Activated CD8-positive, alpha-beta T cell treated with anti-CD3 and anti-CD28 coated beads, Interleukin-2, amount 10 ng/mL, durations not matched to agents 7 days and 5 days (primary cell): ENCODE measurements at regions not wholly inside any gene's neighbourhood (a gene's known extent, or its start where the extent isn't known, plus 50 kb on each side); places are given as distances from the start of the nearest gene placed in this dataset.

Source experiments
- ATAC-seq: fragments of 150-1000 bp; cut with Tn5 transposase; one replicate; pipeline ENCODE4 v1.10.0; 2021; ENCODE audit warnings: moderate library complexity
- CTCF ChIA-PET: fragments of 350-600 bp; sonication (Branson Sonifier 250); formaldehyde crosslinking; loops from one replicate; lab custom pipeline; 2021; ENCODE audit warnings: antibody characterized with exemption; lab: Charles Lee
- POLR2A ChIA-PET: fragments of 350-600 bp; sonication (Branson Sonifier 250); formaldehyde crosslinking; loops from one replicate; lab custom pipeline; 2021; ENCODE audit warnings: antibody characterized with exemption; lab: Charles Lee
- DNase-seq: peaks from one replicate; pipeline ENCODE4 v3.0.0-alpha.2; 2020
- H3K27ac Mint-ChIP-seq: one replicate; pipeline ENCODE4 v1.8.0; 2021; ENCODE audit warnings: mild to moderate bottlenecking, mixed read lengths
- H3K27me3 Mint-ChIP-seq: one replicate; pipeline ENCODE4 v1.8.0; 2021; ENCODE audit warnings: low read depth, mixed read lengths
- H3K36me3 Mint-ChIP-seq: one replicate; pipeline ENCODE4 v1.8.0; 2021; ENCODE audit warnings: low read depth, mixed read lengths
- H3K4me1 Mint-ChIP-seq: one replicate; pipeline ENCODE4 v1.8.0; 2021; ENCODE audit warnings: low read depth, mixed read lengths
- H3K4me3 Mint-ChIP-seq: one replicate; pipeline ENCODE4 v1.8.0; 2021; ENCODE audit warnings: mild to moderate bottlenecking, mixed read lengths
- H3K9me3 Mint-ChIP-seq: one replicate; pipeline ENCODE4 v1.8.0; 2022; ENCODE audit warnings: mixed read lengths; ENCODE audit not compliant: insufficient read depth

DNA sequence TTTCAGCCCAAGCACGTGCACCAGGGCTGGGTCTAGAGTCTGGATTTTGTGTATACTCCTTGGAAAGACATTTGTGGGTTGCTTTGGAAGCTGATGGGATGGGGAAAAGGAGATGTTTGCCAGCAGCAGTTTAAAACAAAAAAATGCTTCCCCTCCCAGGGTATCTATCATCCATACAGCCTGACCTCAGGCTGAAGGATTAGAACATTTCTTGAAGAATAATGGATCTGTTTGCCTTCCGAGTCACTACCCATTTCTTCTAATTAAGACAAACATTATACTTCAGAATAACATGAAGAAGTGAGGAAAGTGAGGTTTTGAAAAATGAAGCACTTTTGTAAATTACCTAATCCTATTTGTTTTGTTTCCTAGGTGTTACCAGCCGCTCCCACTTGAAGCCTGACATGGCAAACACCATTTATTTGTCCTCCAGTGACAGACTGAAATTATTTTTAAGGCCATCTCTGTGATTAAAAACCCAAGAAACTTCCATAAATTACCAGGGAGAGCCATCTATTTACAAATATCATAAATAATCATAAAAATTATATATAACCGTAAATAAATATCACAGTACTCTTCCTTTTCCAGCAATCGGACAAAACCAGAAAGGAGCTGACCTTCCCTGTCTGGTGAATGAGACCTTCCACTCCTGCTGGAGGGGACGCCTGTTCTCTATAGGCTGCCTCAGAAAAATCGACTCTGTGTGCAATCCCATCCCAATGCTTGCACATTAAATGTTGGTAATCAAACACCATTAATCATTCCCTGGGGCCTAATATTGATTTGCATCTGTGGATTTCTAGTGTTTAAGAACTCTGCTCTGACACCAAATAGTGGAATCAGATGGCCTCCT is 106.8 kb downstream of the C1D start:
- no peak overlapping the region for H3K4me3 Mint-ChIP-seq
- no peak overlapping the region for H3K27ac Mint-ChIP-seq
- DNase-seq (no peak), ATAC-seq (no peak)
- no peaks in the 10 kb centered on the region for H3K4me1 Mint-ChIP-seq
- no peaks in the 10 kb centered on the region for H3K9me3 Mint-ChIP-seq
- ChIA-PET CTCF (no interaction called here), POLR2A (no interaction called here)
- no peaks in the 10 kb centered on the region for H3K27me3 Mint-ChIP-seq
- H3K36me3 Mint-ChIP-seq = no peaks in the 10 kb centered on the region

DNA sequence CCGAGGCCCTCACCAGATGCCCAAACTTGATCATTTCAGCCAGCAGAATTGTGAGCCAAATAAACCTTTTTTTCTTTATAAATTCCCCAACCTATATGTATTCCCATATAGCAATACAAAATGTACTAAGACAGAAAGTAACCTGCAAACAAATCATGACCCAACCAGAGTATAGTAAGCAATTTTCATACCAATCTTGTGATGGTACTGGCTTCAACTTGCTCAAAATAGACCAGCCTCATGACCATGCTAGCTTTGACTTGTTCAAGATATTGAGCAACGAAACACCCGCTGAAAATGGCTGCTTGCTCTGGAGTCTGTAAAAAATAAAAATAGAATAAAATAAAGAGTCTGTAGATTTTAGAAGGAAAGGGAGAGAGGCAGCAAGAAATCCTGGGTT is 97.6 kb downstream of the C1D start:
- no peak overlapping the region for H3K4me3 Mint-ChIP-seq
- no peaks in the 10 kb centered on the region for H3K9me3 Mint-ChIP-seq
- no peak for DNase-seq
- no peaks in the 10 kb centered on the region for H3K36me3 Mint-ChIP-seq
- ATAC-seq = no peak
- H3K4me1 Mint-ChIP-seq = no peaks in the 10 kb centered on the region
- ChIA-PET POLR2A (no interaction called here), CTCF (no interaction called here)
- H3K27ac Mint-ChIP-seq = no peak overlapping the region
- H3K27me3 Mint-ChIP-seq = peaks cover 2% of the 10 kb centered on the region

DNA sequence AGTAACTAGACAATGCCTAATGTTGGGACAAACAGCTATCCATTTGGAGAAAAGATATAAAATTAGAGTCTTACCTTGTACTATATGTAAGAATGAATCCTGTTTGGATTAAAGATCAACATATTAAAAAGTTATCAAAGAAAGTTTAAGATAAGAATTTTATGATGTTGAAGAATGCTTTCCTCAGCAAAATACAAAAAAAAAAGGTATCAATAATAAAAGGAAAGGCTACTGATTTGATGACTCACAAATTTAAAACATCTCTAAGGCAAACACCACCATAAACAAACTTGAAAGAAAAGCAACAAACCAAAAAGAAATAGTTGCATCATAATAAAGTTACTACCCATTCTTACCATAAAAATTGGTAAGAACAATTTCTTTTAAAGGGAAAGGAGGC is 92.7 kb downstream of the C1D start:
- no peaks in the 10 kb centered on the region for H3K36me3 Mint-ChIP-seq

DNA sequence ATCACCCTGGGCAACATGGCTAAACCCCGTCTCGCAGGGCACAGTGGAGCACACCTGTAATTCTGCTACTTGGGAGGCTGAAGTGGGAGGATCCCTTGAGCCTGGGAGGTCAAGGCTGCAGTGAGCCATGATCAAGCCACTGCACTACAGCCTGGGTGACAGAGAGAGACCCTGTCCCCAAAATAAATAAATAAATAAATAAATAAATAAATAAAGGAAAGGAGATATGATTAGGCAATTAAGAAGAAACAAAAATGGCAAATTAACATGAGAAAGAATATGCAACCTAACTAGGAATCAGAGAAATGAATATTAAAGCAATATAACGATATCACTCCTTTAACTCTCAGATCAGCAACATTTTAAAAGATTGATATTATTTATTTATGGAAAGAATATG is 92.3 kb downstream of the C1D start:
- ChIA-PET CTCF (no interaction called here), POLR2A (no interaction called here)
- H3K4me1 Mint-ChIP-seq = no peaks in the 10 kb centered on the region
- no peak overlapping the region for H3K27ac Mint-ChIP-seq
- ATAC-seq (no peak), DNase-seq (no peak)
- H3K27me3 Mint-ChIP-seq = no peaks in the 10 kb centered on the region
- no peaks in the 10 kb centered on the region for H3K9me3 Mint-ChIP-seq
- no peak overlapping the region for H3K4me3 Mint-ChIP-seq
- H3K36me3 Mint-ChIP-seq = no peaks in the 10 kb centered on the region

More for the DNA sequence above, 92.7 kb downstream of the C1D start:
- no peaks in the 10 kb centered on the region for H3K4me1 Mint-ChIP-seq
- no peaks in the 10 kb centered on the region for H3K9me3 Mint-ChIP-seq
- POLR2A ChIA-PET = no interaction called here
- ATAC-seq = no peak
- H3K27ac Mint-ChIP-seq = no peak overlapping the region
- no peak overlapping the region for H3K4me3 Mint-ChIP-seq
- no peak for DNase-seq
- CTCF ChIA-PET = no interaction called here
- H3K27me3 Mint-ChIP-seq = peaks cover 2% of the 10 kb centered on the region

DNA sequence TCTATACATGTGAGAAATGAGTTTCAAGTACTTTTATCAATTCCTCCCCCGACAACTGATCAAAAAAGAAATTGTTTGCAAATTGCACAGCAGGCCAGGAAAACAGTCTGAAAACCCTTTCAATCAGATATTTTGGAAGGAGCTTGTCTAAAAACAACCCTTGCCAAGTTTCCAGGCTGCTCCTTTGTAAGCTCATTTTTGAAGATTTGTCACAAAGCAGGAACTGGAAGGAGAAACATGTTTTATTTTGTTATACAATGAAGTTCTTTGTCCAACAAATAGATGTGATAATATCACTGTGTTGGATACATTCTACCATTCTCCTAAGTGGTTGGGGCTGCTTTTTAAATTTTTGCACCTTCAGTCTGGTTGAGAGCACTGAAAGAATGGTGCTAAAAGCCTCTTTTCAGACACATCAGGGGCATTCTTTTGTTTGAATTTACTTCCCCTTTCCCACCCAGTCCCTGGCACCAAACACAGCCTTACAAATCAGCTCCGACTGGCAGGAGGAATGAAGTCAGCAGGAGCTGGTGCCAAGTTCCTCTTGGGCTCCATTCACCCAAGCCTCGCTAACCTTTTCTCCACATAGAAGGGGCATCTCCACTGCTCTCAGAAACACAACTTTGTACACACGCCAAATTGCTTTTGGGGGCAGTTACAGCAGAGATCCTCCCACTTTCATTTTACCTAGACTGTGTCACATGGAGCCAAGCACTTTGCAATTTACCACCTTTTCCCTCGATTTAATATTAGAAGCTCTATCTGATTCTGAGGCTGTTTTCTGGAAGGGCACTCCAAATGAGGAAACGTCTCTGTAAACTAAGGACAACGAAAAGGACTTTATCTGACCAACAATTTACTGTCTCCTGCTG is 88.0 kb downstream of the C1D start:
- ChIA-PET POLR2A (no interaction called here), CTCF (no interaction called here)
- DNase-seq (no peak), ATAC-seq (no peak)
- H3K9me3 Mint-ChIP-seq = no peaks in the 10 kb centered on the region
- H3K4me1 Mint-ChIP-seq = no peaks in the 10 kb centered on the region
- H3K4me3 Mint-ChIP-seq = no peak overlapping the region
- H3K27ac Mint-ChIP-seq = no peak overlapping the region
- H3K27me3 Mint-ChIP-seq = no peaks in the 10 kb centered on the region
- H3K36me3 Mint-ChIP-seq = no peaks in the 10 kb centered on the region

DNA sequence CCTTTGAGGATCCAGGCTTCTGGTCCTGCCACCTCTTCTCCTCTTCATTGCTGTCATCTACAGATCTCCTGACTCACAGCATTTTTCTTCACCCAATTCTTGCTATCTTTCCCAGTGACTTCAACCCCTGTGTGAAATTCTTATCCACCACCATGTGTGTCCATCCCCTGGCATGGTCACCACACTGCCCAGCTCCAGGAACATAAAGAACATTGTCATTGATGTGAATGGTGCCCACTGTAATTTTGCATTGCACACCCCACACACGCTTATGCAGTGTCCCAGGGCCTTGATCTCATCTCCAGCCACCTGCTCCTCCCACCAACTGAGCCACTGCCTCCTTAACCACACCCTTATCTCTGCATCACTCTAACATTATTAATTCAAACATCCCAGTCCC is 85.3 kb downstream of the C1D start:
- ChIA-PET CTCF (no interaction called here), POLR2A (no interaction called here)
- no peaks in the 10 kb centered on the region for H3K36me3 Mint-ChIP-seq
- H3K4me1 Mint-ChIP-seq = no peaks in the 10 kb centered on the region
- DNase-seq (no peak), ATAC-seq (no peak)
- H3K9me3 Mint-ChIP-seq = no peaks in the 10 kb centered on the region
- H3K27me3 Mint-ChIP-seq = no peaks in the 10 kb centered on the region
- H3K4me3 Mint-ChIP-seq = no peak overlapping the region
- no peak overlapping the region for H3K27ac Mint-ChIP-seq

DNA sequence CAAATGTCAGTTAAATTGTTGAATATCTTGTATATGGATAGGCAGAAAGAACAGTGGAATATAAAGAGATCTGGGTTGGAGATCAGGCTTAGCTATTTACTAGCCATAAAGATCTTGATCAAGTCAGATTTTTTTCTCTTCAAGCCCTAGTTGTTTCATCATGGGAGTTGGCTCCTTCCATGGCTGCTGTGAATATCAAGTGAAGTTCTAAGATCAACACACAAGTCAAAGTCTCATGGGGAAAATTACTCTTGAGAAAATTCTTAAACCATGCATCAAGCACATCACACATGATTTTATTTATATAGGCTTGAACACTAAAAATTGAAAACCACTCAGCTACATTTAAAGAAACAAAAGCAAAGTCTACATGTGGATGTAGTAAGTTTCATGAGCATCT is 79.8 kb downstream of the C1D start:
- Mint-ChIP-seq H3K27me3 (no peaks in the 10 kb centered on the region), H3K9me3 (no peaks in the 10 kb centered on the region), H3K4me3 (no peak overlapping the region), H3K27ac (no peak overlapping the region), H3K36me3 (no peaks in the 10 kb centered on the region), H3K4me1 (no peaks in the 10 kb centered on the region)
- no peak for DNase-seq
- ChIA-PET POLR2A (no interaction called here), CTCF (no interaction called here)
- ATAC-seq = no peak

DNA sequence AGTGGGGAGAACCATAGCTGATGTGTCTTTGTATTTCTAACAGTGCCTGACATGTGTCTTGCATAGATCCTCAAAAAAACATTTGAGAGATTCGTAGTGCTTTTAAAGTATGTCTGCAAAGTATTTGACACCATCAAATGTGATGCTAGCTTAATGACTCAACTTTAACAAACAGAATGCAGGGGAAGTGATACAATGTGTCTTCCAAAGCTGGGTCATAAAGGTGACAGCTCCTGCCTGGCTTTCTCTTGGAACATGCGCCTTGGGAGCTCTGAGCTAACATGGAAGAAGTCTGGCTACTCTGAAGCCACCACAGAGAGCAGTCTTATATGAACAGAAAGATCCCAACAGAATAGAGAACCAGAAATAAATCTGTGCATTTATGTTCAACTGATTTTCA is 78.2 kb downstream of the C1D start:
- POLR2A ChIA-PET = no interaction called here
- DNase-seq = no peak
- CTCF ChIA-PET = no interaction called here
- Mint-ChIP-seq H3K27ac (no peak overlapping the region), H3K36me3 (no peaks in the 10 kb centered on the region), H3K27me3 (peaks cover 1% of the 10 kb centered on the region), H3K4me1 (no peaks in the 10 kb centered on the region), H3K9me3 (no peaks in the 10 kb centered on the region), H3K4me3 (no peak overlapping the region)
- ATAC-seq = no peak

DNA sequence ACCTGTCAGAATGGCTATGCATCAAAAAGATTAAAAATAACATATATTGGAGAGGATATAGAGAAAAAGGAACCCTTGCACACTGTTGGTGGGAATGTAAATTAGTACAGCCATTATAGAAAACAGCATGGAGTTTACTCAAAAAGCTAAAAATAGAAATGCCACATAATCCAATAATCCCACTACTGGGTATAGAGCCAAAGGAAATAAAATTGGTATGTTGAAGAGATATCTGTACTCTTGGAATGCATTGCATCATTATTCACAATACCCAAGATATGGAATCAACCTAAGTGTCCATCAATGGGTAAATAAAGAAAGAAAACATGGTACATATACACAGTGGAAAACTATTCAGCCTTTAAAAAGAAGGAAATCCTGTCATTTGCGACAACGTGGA is 77.2 kb downstream of the C1D start:
- ATAC-seq (no peak), DNase-seq (no peak)
- Mint-ChIP-seq H3K4me1 (no peaks in the 10 kb centered on the region), H3K36me3 (no peaks in the 10 kb centered on the region), H3K9me3 (no peaks in the 10 kb centered on the region), H3K27me3 (peaks cover 2% of the 10 kb centered on the region), H3K4me3 (no peak overlapping the region), H3K27ac (no peak overlapping the region)
- POLR2A ChIA-PET = no interaction called here
- CTCF ChIA-PET = no interaction called here

DNA sequence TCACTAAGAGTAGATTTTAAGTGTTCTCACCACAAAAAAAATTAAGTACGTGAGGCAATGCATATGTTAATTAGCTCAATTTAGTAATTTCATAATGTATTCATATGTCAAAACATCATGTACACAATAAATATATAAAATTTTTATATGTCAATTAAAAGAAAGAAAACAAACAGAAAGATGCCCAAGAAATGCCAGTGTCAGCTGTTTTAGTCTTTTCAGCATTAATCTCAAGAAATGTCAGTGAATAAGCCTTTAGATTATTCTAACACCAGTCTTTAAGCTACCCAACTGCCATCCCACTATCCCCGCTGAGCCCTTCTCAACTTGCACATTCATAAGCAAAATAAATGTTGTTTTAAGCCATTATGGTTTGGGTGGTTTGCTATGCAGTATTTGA is 76.5 kb downstream of the C1D start:
- Mint-ChIP-seq H3K27ac (no peak overlapping the region), H3K4me1 (no peaks in the 10 kb centered on the region), H3K36me3 (no peaks in the 10 kb centered on the region), H3K9me3 (no peaks in the 10 kb centered on the region), H3K4me3 (no peak overlapping the region), H3K27me3 (peaks cover 4% of the 10 kb centered on the region)
- no peak for DNase-seq
- POLR2A ChIA-PET = no interaction called here
- CTCF ChIA-PET = no interaction called here
- no peak for ATAC-seq
